GM23248 (cell line): ENCODE measurements at regions not wholly inside any gene's neighbourhood (a gene's known extent, or its start where the extent isn't known, plus 50 kb on each side); places are given as distances from the start of the nearest gene placed in this dataset.

Experiments used
- EZH2 ChIP-seq: fragments of 200-600 bp; sonication (generic); IDR thresholded peaks from 2 replicates; pipeline ENCODE4 v1.6.1; 2018; ENCODE audit warnings: antibody characterized with exemption, mild to moderate bottlenecking; ENCODE audit not compliant: insufficient read depth, poor library complexity, severe bottlenecking
- EZH2phosphoT487 ChIP-seq: fragments of 200-600 bp; sonication (generic); IDR thresholded peaks from 2 replicates; pipeline ENCODE4 v1.6.1; 2018; ENCODE audit warnings: antibody characterized with exemption, moderate library complexity, mild to moderate bottlenecking, low read depth; ENCODE audit not compliant: insufficient read depth

GRCh38 chr15:31271711-31272557 is 54.7 kb upstream of the KLF13 start:
- TF ChIP-seq EZH2phosphoT487: no peak
- no peak for TF ChIP-seq EZH2
